GM12878 (cell line): ENCODE measurements at regions not wholly inside any gene's neighbourhood (a gene's known extent, or its start where the extent isn't known, plus 50 kb on each side); places are given as distances from the start of the nearest gene placed in this dataset.

Experiments
- ATAC-seq: fragments of 200-7000 bp; cut with Tn5 transposase; 3 replicates; pipeline ENCODE4 v1.9.1; 2020; ENCODE audit warnings: mild to moderate bottlenecking, moderate library complexity
- BruUV-seq: library from RNA; stranded (reverse); fragments of 400-500 nt; replicated peaks from 2 replicates; lab custom pipeline; 2021; lab: Mats Ljungman, UMichigan
- CTCF ChIA-PET: fragments of 300-600 bp; sonication (Branson Sonifier 250); formaldehyde crosslinking; extraction: SDS; loops from one replicate; lab custom pipeline; 2021; ENCODE audit warnings: inconsistent platforms; lab: Yijun Ruan, JAX
- POLR2A ChIA-PET: fragments of 350-600 bp; formaldehyde crosslinking; extraction: SDS; loops from one replicate; lab custom pipeline; 2021; ENCODE audit warnings: inconsistent platforms; lab: Charles Lee
- RAD21 ChIA-PET: fragments of 300-600 bp; sonication (Branson Sonifier 250); formaldehyde crosslinking; loops from one replicate; lab custom pipeline; 2023; ENCODE audit warnings: antibody characterized with exemption; ENCODE audit not compliant: unreplicated experiment; lab: Charles Lee
- SMC1A ChIA-PET: fragments of 300-600 bp; sonication (Branson Sonifier 250); formaldehyde crosslinking; loops from one replicate; lab custom pipeline; 2023; ENCODE audit not compliant: unreplicated experiment, uncharacterized antibody; lab: Charles Lee
- DNase-seq: peaks from one replicate; pipeline ENCODE4 v3.0.0-alpha.2; 2011; ENCODE audit warnings: low read depth, low spot score
- FAIRE-seq: peaks from 3 replicates; lab custom pipeline; 2011; peaks lifted over from hg19 to GRCh38; lab: Jason Lieb, UNC
- H2AFZ ChIP-seq: 2 replicates; pipeline ENCODE4 v1.6.0; 2011; ENCODE audit warnings: low read depth, low read length, control low read depth; ENCODE audit not compliant: control insufficient read depth
- H3K27ac ChIP-seq: 2 replicates; pipeline ENCODE4 v1.5.1; 2011; ENCODE audit warnings: control low read depth; ENCODE audit not compliant: control insufficient read depth, insufficient read depth
- H3K27me3 ChIP-seq, 2 experiments: replicated peaks in 1 of 2; 2 replicates each; pipeline versions ENCODE4 v1.6.0 to v1.6.1; 2011; ENCODE audit warnings: low read length in 1 of 2; ENCODE audit not compliant: control insufficient read depth in 2 of 2, insufficient read depth in 2 of 2
- H3K36me3 ChIP-seq, 2 experiments: 2 replicates each; pipeline ENCODE4 v1.5.1; 2011; ENCODE audit warnings: low read length in 1 of 2; ENCODE audit not compliant: control insufficient read depth in 2 of 2, insufficient read depth in 2 of 2
- H3K4me1 ChIP-seq: 2 replicates; pipeline ENCODE4 v1.6.1; 2011; ENCODE audit warnings: mild to moderate bottlenecking, low read length, moderate library complexity, mixed read lengths; ENCODE audit not compliant: control insufficient read depth, insufficient read depth
- H3K4me2 ChIP-seq: 2 replicates; pipeline ENCODE4 v1.6.0; 2011; ENCODE audit warnings: control low read depth; ENCODE audit not compliant: control insufficient read depth, insufficient read depth
- H3K4me3 ChIP-seq: fragments of 200-600 bp; sonication (generic); 2 replicates; pipeline ENCODE4 v1.5.1; 2016
- H3K79me2 ChIP-seq: 2 replicates; pipeline ENCODE4 v1.6.0; 2011; ENCODE audit warnings: low read length; ENCODE audit not compliant: control insufficient read depth, insufficient read depth
- H3K9ac ChIP-seq: 2 replicates; pipeline ENCODE4 v1.8.0; 2011; ENCODE audit warnings: low read length, control low read depth, mixed read lengths; ENCODE audit not compliant: control insufficient read depth, insufficient read depth
- H3K9me3 ChIP-seq: replicated peaks from 3 replicates; pipeline ENCODE4 v1.5.1; 2011; ENCODE audit warnings: mild to moderate bottlenecking, low read length; ENCODE audit not compliant: control insufficient read depth, insufficient read depth
- H4K20me1 ChIP-seq: 2 replicates; pipeline ENCODE4 v1.6.0; 2011; ENCODE audit not compliant: control insufficient read depth, insufficient read depth
- ATF2 ChIP-seq: IDR thresholded peaks from 2 replicates; pipeline ENCODE4 v1.6.1; 2012; ENCODE audit warnings: low read length, inconsistent platforms
- BCL11A ChIP-seq: IDR thresholded peaks from 2 replicates; pipeline ENCODE4 v1.6.1; 2011; ENCODE audit warnings: low read depth, low read length
- BRCA1 ChIP-seq: IDR thresholded peaks from 2 replicates; pipeline ENCODE4 v1.6.1; 2011; ENCODE audit warnings: low read depth, low read length, improper control_type of control experiment
- CEBPB ChIP-seq, 2 experiments: fragments of 150-350 bp in 1 of 2; IDR thresholded peaks; 2 replicates each; pipeline ENCODE4 v1.6.1; 2012 to 2014; ENCODE audit warnings: low read depth in 2 of 2, low read length in 2 of 2, borderline replicate concordance in 1 of 2, inconsistent platforms in 1 of 2
- E2F4 ChIP-seq: IDR thresholded peaks from 2 replicates; pipeline ENCODE4 v1.6.1; 2012; ENCODE audit warnings: low read depth, low read length, improper control_type of control experiment
- E4F1 ChIP-seq: fragments of 450-650 bp; IDR thresholded peaks from 2 replicates; pipeline ENCODE4 v1.6.1; 2018; ENCODE audit warnings: borderline replicate concordance, mild to moderate bottlenecking; ENCODE audit not compliant: partially characterized antibody
- KDM1A ChIP-seq: fragments of 200-600 bp; sonication (generic); IDR thresholded peaks from 2 replicates; pipeline ENCODE4 v1.6.1; 2016; ENCODE audit warnings: borderline replicate concordance
- LARP7 ChIP-seq: fragments of 450-650 bp; IDR thresholded peaks from 2 replicates; pipeline ENCODE4 v1.6.1; 2017; ENCODE audit warnings: mild to moderate bottlenecking
- MAX ChIP-seq: IDR thresholded peaks from 2 replicates; pipeline ENCODE4 v1.6.1; 2012; ENCODE audit warnings: low read depth, low read length, improper control_type of control experiment
- NFYB ChIP-seq: IDR thresholded peaks from 2 replicates; pipeline ENCODE4 v1.6.1; 2011; ENCODE audit warnings: low read depth, mild to moderate bottlenecking, low read length, improper control_type of control experiment, moderate library complexity; ENCODE audit not compliant: insufficient read depth
- NR2C1 ChIP-seq: fragments of 450-650 bp; IDR thresholded peaks from 2 replicates; pipeline ENCODE4 v1.6.1; 2017; ENCODE audit warnings: antibody characterized with exemption, mild to moderate bottlenecking, moderate library complexity
- PML ChIP-seq: IDR thresholded peaks from 2 replicates; pipeline ENCODE4 v1.6.1; 2012; ENCODE audit warnings: low read length, inconsistent platforms
- PRDM15 ChIP-seq: fragments of 450-650 bp; formaldehyde crosslinking; IDR thresholded peaks from 2 replicates; pipeline ENCODE4 v1.4.0; 2020; ENCODE audit warnings: mild to moderate bottlenecking, moderate library complexity
- SMAD1 ChIP-seq: fragments of 450-650 bp; IDR thresholded peaks from 2 replicates; pipeline ENCODE4 v1.6.1; 2018; ENCODE audit warnings: mild to moderate bottlenecking, low read depth; ENCODE audit not compliant: partially characterized antibody
- SMARCA5 ChIP-seq: fragments of 450-650 bp; IDR thresholded peaks from 2 replicates; pipeline ENCODE4 v1.6.1; 2017; ENCODE audit warnings: mild to moderate bottlenecking
- ZNF217 ChIP-seq: fragments of 450-650 bp; IDR thresholded peaks from 2 replicates; pipeline ENCODE4 v1.6.1; 2017; ENCODE audit warnings: antibody characterized with exemption, mild to moderate bottlenecking
- ZNF622 ChIP-seq: fragments of 450-650 bp; IDR thresholded peaks from 2 replicates; pipeline ENCODE4 v1.6.1; 2017; ENCODE audit warnings: mild to moderate bottlenecking, inconsistent platforms
- WGBS: methylation state at CpG from one replicate; pipeline ENCODE4 v1.1.6; 2016; ENCODE audit warnings: low lambda C conversion rate; ENCODE audit not compliant: insufficient replicate concordance, insufficient coverage; ENCODE audit errors: missing lambda C conversion rate; 5-methylcytosine and 5-hydroxymethylcytosine counted together
- in situ Hi-C: fragments of 300-500 bp; cut with MboI; formaldehyde crosslinking; loops from 9 replicates; pipeline ENCODE4 v1.14.3; 2018; ENCODE audit warnings: mixed read lengths
- intact Hi-C: fragments of 100-400 bp; cut with micrococcal nuclease; formaldehyde crosslinking; loops from one replicate; pipeline ENCODE4 v1.14.2; 2022; ENCODE audit not compliant: unreplicated experiment

GRCh38 chr2:204064119-204064518 lies 127.6 kb downstream of the ICOS start (continued):
- no peak for TF ChIP-seq E4F1
- TF ChIP-seq NFYB = no peak
- no peak for TF ChIP-seq LARP7
- no peak for TF ChIP-seq ZNF217
- TF ChIP-seq SMARCA5 = no peak
- TF ChIP-seq NR2C1 = no peak
- no peak for TF ChIP-seq SMAD1
- no peak for TF ChIP-seq BRCA1
- TF ChIP-seq KDM1A = no peak
- no peak for TF ChIP-seq ATF2

GRCh38 chr2:204065566-204065965 lies 129.0 kb downstream of the ICOS start:
- no peaks in the 10 kb centered on the region for H3K9me3 ChIP-seq
- no TSS peak for BruUV-seq
- H3K9ac ChIP-seq = no peak overlapping the region
- no peak overlapping the region for H3K27ac ChIP-seq
- H4K20me1 ChIP-seq = no peaks in the 10 kb centered on the region
- FAIRE-seq = no peak
- 0% methylated on average over 3 of the region's 3 CpGs for WGBS
- no peak overlapping the region for H3K4me3 ChIP-seq
- intact Hi-C loops (no loop called here), in situ Hi-C loops (no loop called here)
- H3K27me3 ChIP-seq = peaks cover 0 to 2% of the 10 kb centered on the region in 2 experiments; a peak in 1 of 4 replicates
- no peaks in the 10 kb centered on the region for H3K4me1 ChIP-seq
- H3K36me3 ChIP-seq = no peaks in the 10 kb centered on the region
- CTCF ChIA-PET = no interaction called here
- POLR2A ChIA-PET = no interaction called here
- H3K79me2 ChIP-seq = no peaks in the 10 kb centered on the region
- RAD21 ChIA-PET = no interaction called here
- no peak overlapping the region for H3K4me2 ChIP-seq
- no peak for ATAC-seq
- DNase-seq = no peak
- no peak overlapping the region for H2AFZ ChIP-seq
- SMC1A ChIA-PET = interaction anchor here (0.9 kb wide), 1 partner anchor 36 kb away, joined by 3 read pairs; no protein-coding TSS in a partner anchor
- TF ChIP-seq MAX (no peak), NFYB (no peak), CEBPB (IDR thresholded peaks at IDR 0.05; ENCODE audit: borderline replicate concordance in 1 of 2, low read depth in 2 of 2, low read length in 2 of 2) (no peak), ZNF622 (no peak), BCL11A (no peak), PRDM15 (CRISPR knock-in tag) (no peak), PML (no peak), E2F4 (no peak)
